Spleen (tissue), 7 donors: ENCODE measurements at regions not wholly inside any gene's neighbourhood (a gene's known extent, or its start where the extent isn't known, plus 50 kb on each side); places are given as distances from the start of the nearest gene placed in this dataset.

Experiments
- CTCF ChIP-seq, 11 experiments: fragments of 200-600 bp in 7 of 11; fragments of 450-650 bp in 4 of 11; sonication (generic) in 4 of 11; IDR thresholded peaks in 8 of 11; conservative IDR thresholded peaks in 3 of 11; 1 replicate in 7 of 11; 2 replicates in 4 of 11; pipeline versions ENCODE4 v1.4.0 to v1.8.0; 2016 to 2021; ENCODE audit warnings: antibody characterized with exemption in 11 of 11, inconsistent platforms in 4 of 11, mild to moderate bottlenecking in 1 of 11
- POLR2A ChIP-seq, 3 donors: fragments of 450-650 bp; IDR thresholded peaks; one replicate each; pipeline ENCODE4 v1.5.1; 2017; ENCODE audit warnings: antibody characterized with exemption in 3 of 3, mild to moderate bottlenecking in 1 of 3
- POLR2AphosphoS5 ChIP-seq, 3 donors: sonication (generic); formaldehyde crosslinking; IDR thresholded peaks; one replicate each; pipeline ENCODE4 v1.5.1; 2017; ENCODE audit warnings: antibody characterized with exemption in 3 of 3
- donor health status: DM: no; HTN: no; CAD: no; lungs with moderate emphysema.
- donor health status: DM: no; HTN: no; CAD: no.
- donor health status: DM: no; HTN: no; CAD: no.

GRCh38 chr21:15247613-15248012, 182.8 kb upstream of the NRIP1 start:
- TF ChIP-seq POLR2AphosphoS5 (IDR thresholded peaks at IDR 0.05) (no peak), CTCF (IDR thresholded peaks at IDR 0.05 in 8 of 11, conservative IDR thresholded peaks at IDR 0.05 in 3 of 11) (no peak), POLR2A (IDR thresholded peaks at IDR 0.05) (no peak)
